Bronchial epithelial cell (primary cell): ENCODE measurements at regions not wholly inside any gene's neighbourhood (a gene's known extent, or its start where the extent isn't known, plus 50 kb on each side); places are given as distances from the start of the nearest gene placed in this dataset.

Experiments
- DNase-seq: peaks from one replicate; pipeline ENCODE4 v3.0.0-alpha.2; 2010; ENCODE audit warnings: low read depth
- FAIRE-seq: peaks from 2 replicates; lab custom pipeline; 2011; peaks lifted over from hg19 to GRCh38; lab: Jason Lieb, UNC
- H3K27me3 ChIP-seq: 2 replicates; pipeline ENCODE4 v1.5.1; 2011; ENCODE audit warnings: low read length; ENCODE audit not compliant: control insufficient read depth, insufficient read depth
- H3K36me3 ChIP-seq: 2 replicates; pipeline ENCODE4 v1.5.1; 2011; ENCODE audit warnings: low read length; ENCODE audit not compliant: control insufficient read depth, insufficient read depth
- H3K4me3 ChIP-seq: 2 replicates; pipeline ENCODE4 v1.5.1; 2011; ENCODE audit warnings: mild to moderate bottlenecking, low read depth, low read length, control low read depth
- TF ChIP-seq, protein P1 (sequence below): IDR thresholded peaks from 2 replicates; pipeline ENCODE4 v1.5.1; 2011; ENCODE audit warnings: mild to moderate bottlenecking, moderate library complexity, low read length, control low read depth, inconsistent platforms; ENCODE audit not compliant: insufficient read depth, severe bottlenecking

DNA sequence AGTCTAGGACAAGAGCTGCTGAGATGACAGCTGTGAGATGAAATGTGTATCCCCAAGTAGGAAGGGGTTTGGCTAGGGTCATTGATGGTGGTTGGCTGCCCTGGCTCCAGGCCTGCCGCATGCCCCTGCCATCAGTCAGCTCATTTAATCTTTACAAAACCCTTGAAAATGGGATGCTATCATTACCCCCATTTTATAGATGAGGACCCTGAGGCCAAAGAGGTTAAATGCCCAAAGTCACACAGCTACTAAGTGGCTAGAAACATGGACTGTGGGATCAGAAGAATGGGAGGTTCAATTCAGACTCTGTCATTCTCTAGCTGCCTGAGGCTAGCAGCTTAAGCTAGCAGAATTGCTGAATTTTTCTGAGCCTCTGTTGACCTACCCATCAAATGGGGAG is 198.8 kb downstream of the MAF start:
- FAIRE-seq (no peak), DNase-seq (no peak)
- no peaks in the 10 kb centered on the region for H3K27me3 ChIP-seq
- H3K36me3 ChIP-seq: no peaks in the 10 kb centered on the region
- TF ChIP-seq, protein P1, sequence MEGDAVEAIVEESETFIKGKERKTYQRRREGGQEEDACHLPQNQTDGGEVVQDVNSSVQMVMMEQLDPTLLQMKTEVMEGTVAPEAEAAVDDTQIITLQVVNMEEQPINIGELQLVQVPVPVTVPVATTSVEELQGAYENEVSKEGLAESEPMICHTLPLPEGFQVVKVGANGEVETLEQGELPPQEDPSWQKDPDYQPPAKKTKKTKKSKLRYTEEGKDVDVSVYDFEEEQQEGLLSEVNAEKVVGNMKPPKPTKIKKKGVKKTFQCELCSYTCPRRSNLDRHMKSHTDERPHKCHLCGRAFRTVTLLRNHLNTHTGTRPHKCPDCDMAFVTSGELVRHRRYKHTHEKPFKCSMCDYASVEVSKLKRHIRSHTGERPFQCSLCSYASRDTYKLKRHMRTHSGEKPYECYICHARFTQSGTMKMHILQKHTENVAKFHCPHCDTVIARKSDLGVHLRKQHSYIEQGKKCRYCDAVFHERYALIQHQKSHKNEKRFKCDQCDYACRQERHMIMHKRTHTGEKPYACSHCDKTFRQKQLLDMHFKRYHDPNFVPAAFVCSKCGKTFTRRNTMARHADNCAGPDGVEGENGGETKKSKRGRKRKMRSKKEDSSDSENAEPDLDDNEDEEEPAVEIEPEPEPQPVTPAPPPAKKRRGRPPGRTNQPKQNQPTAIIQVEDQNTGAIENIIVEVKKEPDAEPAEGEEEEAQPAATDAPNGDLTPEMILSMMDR: no peak
- H3K4me3 ChIP-seq: no peak overlapping the region

DNA sequence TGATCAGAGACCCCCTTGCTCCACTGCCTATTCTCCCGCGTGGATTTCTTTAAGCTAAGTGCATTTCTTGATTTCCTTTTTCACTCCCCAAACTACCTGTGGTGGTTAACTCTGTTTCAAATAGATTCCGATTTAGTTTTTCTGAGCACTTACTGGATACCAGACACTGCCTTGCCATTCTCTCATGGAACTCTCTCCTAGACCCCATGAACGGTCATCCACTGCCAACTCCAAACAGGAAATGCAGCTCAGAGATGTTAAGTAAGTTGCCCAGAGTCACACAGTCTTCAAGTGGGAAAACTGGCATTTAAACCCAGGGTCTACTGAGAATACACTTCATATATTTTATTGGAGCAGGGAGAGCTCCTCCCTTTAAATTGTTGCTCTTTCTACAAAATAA is 199.4 kb downstream of the MAF start:
- no peak for FAIRE-seq
- Histone ChIP-seq H3K27me3 (no peaks in the 10 kb centered on the region), H3K36me3 (no peaks in the 10 kb centered on the region), H3K4me3 (no peak overlapping the region)
- no peak for DNase-seq
- TF ChIP-seq, protein P1: no peak

DNA sequence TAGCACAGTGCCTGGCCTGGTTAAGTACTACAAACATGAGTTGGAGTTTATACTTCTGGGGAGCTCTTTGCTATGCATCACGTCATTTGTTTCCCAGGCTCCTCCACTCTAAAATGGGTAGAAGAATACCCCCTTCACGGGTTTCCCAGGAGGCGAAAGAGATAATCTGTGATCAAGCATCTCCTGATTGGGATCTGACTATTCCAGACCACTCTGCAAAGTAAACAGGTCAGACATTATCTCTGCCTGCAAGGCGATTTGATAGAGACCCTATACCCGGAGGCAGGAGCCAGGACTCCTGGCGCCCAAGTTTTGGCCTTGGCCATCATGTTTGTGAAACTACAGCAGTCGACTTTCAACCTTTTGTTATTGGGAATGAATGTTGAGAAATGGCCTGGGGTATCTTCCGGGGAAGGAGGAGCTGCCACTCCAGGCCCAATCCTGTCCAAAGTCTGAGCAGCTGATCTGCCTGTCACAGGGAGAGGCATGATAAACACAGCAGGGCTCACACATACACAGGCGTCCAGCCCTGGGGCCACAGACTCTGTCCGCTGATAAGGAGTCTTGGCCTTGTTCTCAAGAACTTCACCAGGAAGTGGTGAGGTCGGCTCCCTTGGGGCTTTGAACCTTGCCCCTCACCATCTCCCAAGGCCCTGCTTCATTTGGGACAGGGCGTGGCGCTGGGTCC is 199.9 kb downstream of the MAF start:
- H3K36me3 ChIP-seq: no peaks in the 10 kb centered on the region
- no peaks in the 10 kb centered on the region for H3K27me3 ChIP-seq

DNA sequence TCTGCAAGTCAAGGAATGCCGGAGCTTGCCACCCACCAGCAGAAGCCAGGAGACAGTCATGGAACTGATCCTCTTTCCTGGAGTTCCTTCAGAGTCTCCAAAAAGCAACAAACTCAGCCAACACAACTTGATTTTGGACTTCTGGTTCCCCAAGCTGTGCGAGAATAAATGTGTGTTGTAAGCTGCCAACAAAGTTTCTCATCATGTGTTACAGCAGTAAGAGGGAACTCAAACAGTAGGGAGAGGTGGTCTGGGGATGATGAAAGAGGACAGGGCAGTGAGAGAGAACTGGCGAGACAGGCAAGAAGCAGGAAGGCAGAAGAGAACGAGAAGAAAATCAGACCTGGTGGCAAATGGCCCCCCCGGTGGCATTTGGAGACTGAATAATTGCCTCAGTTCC is 204.9 kb downstream of the MAF start:
- TF ChIP-seq, protein P1: no peak
- FAIRE-seq (peak; percentile 28), DNase-seq (no peak)

More for the DNA sequence above, 199.9 kb downstream of the MAF start:
- DNase-seq (no peak), FAIRE-seq (no peak)
- no peak overlapping the region for H3K4me3 ChIP-seq
- TF ChIP-seq, protein P1: no peak

DNA sequence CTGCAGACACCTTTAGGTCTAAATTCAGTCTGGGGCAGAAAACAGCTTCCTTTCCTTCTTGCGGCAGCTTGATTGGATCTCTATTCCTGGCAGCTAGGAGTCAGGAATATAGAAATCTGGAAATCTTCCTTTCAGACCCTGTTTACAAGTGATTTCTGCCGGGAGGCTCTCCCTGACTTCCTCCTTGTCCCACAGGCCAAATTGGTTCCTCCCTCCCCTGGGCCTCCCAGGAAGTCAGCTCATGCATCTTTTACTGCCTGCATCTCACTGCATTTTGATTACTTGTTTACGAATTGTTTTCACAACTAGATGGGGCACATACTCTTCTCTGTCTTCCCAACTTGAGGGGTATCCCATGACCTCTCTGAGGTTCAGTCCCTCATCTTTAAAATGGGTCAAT is 206.3 kb downstream of the MAF start:
- H3K36me3 ChIP-seq: no peaks in the 10 kb centered on the region
- H3K27me3 ChIP-seq: no peaks in the 10 kb centered on the region
- DNase-seq (no peak), FAIRE-seq (no peak)
- no peak overlapping the region for H3K4me3 ChIP-seq
- TF ChIP-seq, protein P1: no peak

More for the DNA sequence above, 204.9 kb downstream of the MAF start:
- Histone ChIP-seq H3K27me3 (no peaks in the 10 kb centered on the region), H3K36me3 (no peaks in the 10 kb centered on the region), H3K4me3 (no peak overlapping the region)

DNA sequence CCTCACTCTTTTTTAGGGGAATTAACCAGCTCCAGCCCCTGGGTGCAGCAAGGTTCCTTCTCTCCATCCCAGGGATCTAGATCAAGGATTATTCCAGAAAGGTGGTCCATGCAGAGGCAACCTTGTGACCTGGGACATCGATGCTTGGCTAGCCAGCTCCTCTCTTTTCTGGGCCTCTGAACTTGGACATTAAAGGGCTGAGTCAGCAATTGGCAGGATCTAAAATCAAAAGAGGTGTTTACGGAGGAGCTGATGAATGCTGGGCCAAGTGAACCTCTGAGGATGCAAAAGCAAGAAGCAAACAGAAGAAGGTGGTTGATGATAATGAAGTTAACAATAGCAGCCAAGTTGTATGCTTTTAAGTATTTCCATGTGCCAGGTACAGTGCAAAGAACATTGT is 207.0 kb downstream of the MAF start:
- TF ChIP-seq, protein P1: no peak
- DNase-seq: no peak
- Histone ChIP-seq H3K36me3 (no peaks in the 10 kb centered on the region), H3K27me3 (no peaks in the 10 kb centered on the region), H3K4me3 (no peak overlapping the region)
- no peak for FAIRE-seq
